Thyroid gland (tissue), 4 donors: ENCODE measurements at regions not wholly inside any gene's neighbourhood (a gene's known extent, or its start where the extent isn't known, plus 50 kb on each side); places are given as distances from the start of the nearest gene placed in this dataset.

Source experiments
- CTCF ChIP-seq, 6 experiments: fragments of 200-600 bp in 3 of 6; fragments of 450-650 bp in 3 of 6; sonication (generic) in 3 of 6; IDR thresholded peaks; one replicate each; pipeline ENCODE4 v1.5.1; 2016 to 2019; ENCODE audit warnings: antibody characterized with exemption in 6 of 6, mild to moderate bottlenecking in 2 of 6, inconsistent platforms in 1 of 6, moderate library complexity in 1 of 6
- POLR2A ChIP-seq, 2 donors: fragments of 450-650 bp; IDR thresholded peaks; one replicate each; pipeline ENCODE4 v1.6.1; 2017; ENCODE audit warnings: antibody characterized with exemption in 2 of 2, mild to moderate bottlenecking in 2 of 2, moderate library complexity in 1 of 2

GRCh38 chr6:51200676-51201075 lies 382.0 kb downstream of the TFAP2B start:
- TF ChIP-seq POLR2A (IDR thresholded peaks at IDR 0.05), result no peak
- TF ChIP-seq CTCF (IDR thresholded peaks at IDR 0.05), result no peak
